ENCODE measurements at regions not wholly inside any gene's neighbourhood (a gene's known extent, or its start where the extent isn't known, plus 50 kb on each side); places are given as distances from the start of the nearest gene placed in this dataset.

- Mint-ChIP-seq H3K4me3 (no peak overlapping the region), H3K27ac (no peak overlapping the region), H3K9me3 (peaks cover 3% of the 10 kb centered on the region), H3K4me1 (no peaks in the 10 kb centered on the region), H3K27me3 (no peaks in the 10 kb centered on the region), H3K36me3 (no peaks in the 10 kb centered on the region)
- ATAC-seq = no peak
These were observed 187.5 kb upstream of the ANKRD50 start for GRCh38 chr4:124899997-124900396.

GRCh38 chr4:124890522-124890921, 178.0 kb upstream of the ANKRD50 start:
- no peak overlapping the region for H3K4me3 Mint-ChIP-seq
- no peaks in the 10 kb centered on the region for H3K27me3 Mint-ChIP-seq
- no peaks in the 10 kb centered on the region for H3K4me1 Mint-ChIP-seq
- H3K36me3 Mint-ChIP-seq = no peaks in the 10 kb centered on the region
- peaks cover 5% of the 10 kb centered on the region for H3K9me3 Mint-ChIP-seq
- ATAC-seq = no peak
- no peak overlapping the region for H3K27ac Mint-ChIP-seq

GRCh38 chr4:124887739-124888138, 175.2 kb upstream of the ANKRD50 start:
- Mint-ChIP-seq H3K36me3 (no peaks in the 10 kb centered on the region), H3K4me3 (no peak overlapping the region), H3K9me3 (peaks cover 5% of the 10 kb centered on the region), H3K27ac (no peak overlapping the region), H3K27me3 (no peaks in the 10 kb centered on the region), H3K4me1 (no peaks in the 10 kb centered on the region)
- no peak for ATAC-seq

DNA sequence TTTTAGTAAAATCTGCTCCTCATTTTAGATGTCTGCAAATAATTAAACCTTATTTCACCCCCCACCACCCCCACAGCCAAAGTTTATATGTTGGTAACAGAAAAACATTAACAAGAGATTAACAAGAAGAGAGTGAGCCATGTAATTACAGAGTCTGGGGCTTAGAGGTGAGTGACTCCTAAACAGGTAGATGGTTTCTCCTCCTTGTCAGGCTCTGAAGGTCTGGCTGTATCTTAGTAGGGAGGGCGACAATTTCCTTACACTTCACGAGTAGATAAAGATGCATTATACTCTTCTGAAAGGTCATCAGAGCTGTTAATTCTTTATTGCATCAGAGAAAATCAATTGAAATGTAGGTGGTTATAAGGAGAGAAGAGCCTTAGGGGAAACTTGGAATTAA, 171.8 kb upstream of the ANKRD50 start:
- H3K36me3 Mint-ChIP-seq = no peaks in the 10 kb centered on the region
- H3K9me3 Mint-ChIP-seq = no peaks in the 10 kb centered on the region
- no peak overlapping the region for H3K4me3 Mint-ChIP-seq
- H3K4me1 Mint-ChIP-seq = no peaks in the 10 kb centered on the region
- no peak overlapping the region for H3K27ac Mint-ChIP-seq
- no peaks in the 10 kb centered on the region for H3K27me3 Mint-ChIP-seq
- ATAC-seq = no peak

DNA sequence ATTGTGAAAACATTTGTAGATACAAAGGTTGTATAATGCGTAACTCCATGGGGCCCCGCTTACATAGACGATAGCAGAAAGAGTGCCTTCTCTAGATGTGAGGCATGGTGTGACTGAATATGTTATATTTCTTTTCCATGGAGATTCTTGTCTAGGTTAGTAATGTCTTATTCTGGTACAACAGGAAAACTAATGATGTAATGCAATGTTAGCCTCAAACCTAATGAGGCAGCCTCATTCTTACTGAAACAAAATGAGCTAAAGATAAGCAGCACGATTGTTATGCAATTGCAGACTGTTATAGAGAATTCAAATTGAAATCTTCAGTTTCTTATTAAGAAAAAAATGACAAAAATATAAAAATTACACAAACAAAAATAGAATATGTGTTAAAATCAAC, 171.1 kb upstream of the ANKRD50 start:
- no peak for ATAC-seq
- no peaks in the 10 kb centered on the region for H3K4me1 Mint-ChIP-seq
- no peak overlapping the region for H3K4me3 Mint-ChIP-seq
- H3K27ac Mint-ChIP-seq = no peak overlapping the region
- H3K27me3 Mint-ChIP-seq = no peaks in the 10 kb centered on the region
- no peaks in the 10 kb centered on the region for H3K9me3 Mint-ChIP-seq
- H3K36me3 Mint-ChIP-seq = no peaks in the 10 kb centered on the region

DNA sequence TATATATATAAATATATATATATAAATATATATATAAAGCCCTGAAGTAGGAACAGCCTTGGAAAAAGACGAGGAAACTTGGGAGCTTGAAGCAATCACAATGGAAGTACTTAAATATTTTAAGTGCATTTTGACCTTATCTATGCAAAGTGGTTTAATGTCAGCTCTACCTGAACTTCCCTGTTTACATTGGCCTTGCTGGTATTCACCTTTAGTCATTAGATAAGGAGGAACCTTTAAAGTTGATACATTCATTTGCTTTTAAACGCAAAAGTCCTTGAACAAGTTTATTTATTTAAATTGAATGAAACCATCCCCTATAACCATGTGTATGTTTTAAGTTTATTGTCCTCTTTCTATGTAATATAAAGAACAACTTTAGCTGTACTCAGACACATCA, 166.7 kb upstream of the ANKRD50 start:
- no peak overlapping the region for H3K4me3 Mint-ChIP-seq
- no peak for ATAC-seq
- no peaks in the 10 kb centered on the region for H3K27me3 Mint-ChIP-seq
- peaks cover 11% of the 10 kb centered on the region for H3K9me3 Mint-ChIP-seq
- H3K4me1 Mint-ChIP-seq = no peaks in the 10 kb centered on the region
- no peaks in the 10 kb centered on the region for H3K36me3 Mint-ChIP-seq
- no peak overlapping the region for H3K27ac Mint-ChIP-seq

DNA sequence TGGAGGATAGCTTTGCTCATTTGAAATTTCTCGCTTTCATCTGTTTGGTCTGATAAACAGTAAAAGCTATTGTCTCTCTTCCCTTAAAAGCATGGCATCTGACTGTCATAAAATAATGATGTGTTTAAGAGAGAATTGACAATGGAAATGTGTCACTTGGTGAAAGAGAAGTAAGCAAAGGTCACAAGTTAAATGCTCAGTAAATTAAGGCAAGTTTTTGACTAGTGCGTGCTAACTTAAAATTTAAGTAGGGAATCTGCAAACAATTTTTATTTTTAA, 161.6 kb upstream of the ANKRD50 start:
- Mint-ChIP-seq H3K9me3 (peaks cover 11% of the 10 kb centered on the region), H3K27me3 (no peaks in the 10 kb centered on the region), H3K36me3 (no peaks in the 10 kb centered on the region), H3K4me1 (no peaks in the 10 kb centered on the region), H3K4me3 (no peak overlapping the region), H3K27ac (no peak overlapping the region)
- no peak for ATAC-seq

DNA sequence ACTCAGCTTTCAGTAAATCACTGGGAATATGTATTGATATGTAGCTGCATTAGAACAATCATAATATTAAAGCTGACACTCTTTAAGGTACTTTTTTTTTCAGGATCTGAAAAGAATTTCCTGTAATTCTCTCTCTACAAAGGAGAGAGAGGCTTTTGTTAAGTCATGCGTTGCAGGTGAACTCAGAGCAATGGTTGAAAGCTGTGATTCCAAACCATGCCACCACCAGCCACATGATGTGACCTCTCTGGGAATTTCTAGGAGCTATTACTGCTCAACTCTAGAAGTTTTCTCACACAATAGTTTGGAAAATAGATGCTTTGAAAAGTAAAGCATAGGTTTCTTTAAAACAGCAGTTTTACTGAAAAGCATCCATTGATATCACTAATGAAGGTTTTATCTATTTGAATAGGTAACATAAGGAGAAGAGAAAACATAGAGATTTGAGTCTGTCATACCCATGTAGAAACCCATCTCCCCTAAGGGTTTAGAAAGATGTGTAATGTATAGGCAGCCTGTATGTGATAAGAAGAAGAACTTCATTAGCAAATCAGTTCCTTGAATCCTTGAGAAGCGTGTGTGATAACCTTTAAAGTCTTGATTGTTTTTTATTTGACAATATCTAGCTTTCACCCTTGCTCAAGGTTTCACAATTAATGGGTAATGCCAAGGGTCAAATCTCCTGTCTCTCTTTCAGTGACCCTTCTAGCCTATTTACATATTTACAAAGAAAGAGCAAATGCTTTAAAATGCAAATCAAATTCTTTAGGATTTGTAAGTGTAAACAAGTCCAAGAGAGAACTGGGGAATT, 161.0 kb upstream of the ANKRD50 start:
- Mint-ChIP-seq H3K27me3 (no peaks in the 10 kb centered on the region), H3K4me3 (no peak overlapping the region), H3K27ac (no peak overlapping the region), H3K4me1 (no peaks in the 10 kb centered on the region), H3K36me3 (no peaks in the 10 kb centered on the region), H3K9me3 (peaks cover 11% of the 10 kb centered on the region)
- ATAC-seq = no peak

- no peak for ATAC-seq
- Mint-ChIP-seq H3K4me1 (no peaks in the 10 kb centered on the region), H3K27me3 (no peaks in the 10 kb centered on the region), H3K36me3 (no peaks in the 10 kb centered on the region), H3K27ac (no peak overlapping the region), H3K4me3 (no peak overlapping the region), H3K9me3 (peaks cover 11% of the 10 kb centered on the region)
These were observed 160.1 kb upstream of the ANKRD50 start for GRCh38 chr4:124872659-124873058.

- Mint-ChIP-seq H3K36me3 (no peaks in the 10 kb centered on the region), H3K27ac (no peak overlapping the region), H3K9me3 (no peaks in the 10 kb centered on the region), H3K4me1 (no peaks in the 10 kb centered on the region), H3K4me3 (no peak overlapping the region), H3K27me3 (no peaks in the 10 kb centered on the region)
- ATAC-seq = no peak
These were observed 157.5 kb upstream of the ANKRD50 start for GRCh38 chr4:124869961-124870495.

DNA sequence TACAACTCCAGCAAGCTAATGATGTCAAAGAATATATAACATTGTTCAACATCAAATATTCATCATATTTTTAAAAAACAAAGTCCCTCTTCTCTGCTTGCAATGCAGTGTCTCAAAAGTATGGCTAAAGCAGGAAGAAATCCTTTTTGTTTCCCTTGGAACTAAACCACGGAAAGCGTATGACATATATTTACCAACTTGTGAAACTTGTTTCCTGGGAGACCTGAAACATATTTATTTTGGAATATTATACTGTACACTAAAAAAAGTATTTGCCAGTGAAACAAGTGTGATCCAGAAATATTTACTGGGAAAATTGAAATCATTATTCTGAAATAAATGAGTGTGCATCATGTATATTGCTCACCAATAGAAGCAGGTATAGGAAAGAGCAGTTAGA, 156.0 kb upstream of the ANKRD50 start:
- H3K27ac Mint-ChIP-seq = no peak overlapping the region
- H3K27me3 Mint-ChIP-seq = no peaks in the 10 kb centered on the region
- H3K9me3 Mint-ChIP-seq = peaks cover 5% of the 10 kb centered on the region

GRCh38 chr4:124867536-124867935, 155.0 kb upstream of the ANKRD50 start:
- Mint-ChIP-seq H3K36me3 (no peaks in the 10 kb centered on the region), H3K9me3 (peaks cover 5% of the 10 kb centered on the region), H3K27me3 (no peaks in the 10 kb centered on the region), H3K27ac (no peak overlapping the region), H3K4me3 (no peak overlapping the region), H3K4me1 (no peaks in the 10 kb centered on the region)
- no peak for ATAC-seq

More for the DNA sequence above, 156.0 kb upstream of the ANKRD50 start:
- ATAC-seq = no peak
- no peak overlapping the region for H3K4me3 Mint-ChIP-seq
- no peaks in the 10 kb centered on the region for H3K4me1 Mint-ChIP-seq
- no peaks in the 10 kb centered on the region for H3K36me3 Mint-ChIP-seq

DNA sequence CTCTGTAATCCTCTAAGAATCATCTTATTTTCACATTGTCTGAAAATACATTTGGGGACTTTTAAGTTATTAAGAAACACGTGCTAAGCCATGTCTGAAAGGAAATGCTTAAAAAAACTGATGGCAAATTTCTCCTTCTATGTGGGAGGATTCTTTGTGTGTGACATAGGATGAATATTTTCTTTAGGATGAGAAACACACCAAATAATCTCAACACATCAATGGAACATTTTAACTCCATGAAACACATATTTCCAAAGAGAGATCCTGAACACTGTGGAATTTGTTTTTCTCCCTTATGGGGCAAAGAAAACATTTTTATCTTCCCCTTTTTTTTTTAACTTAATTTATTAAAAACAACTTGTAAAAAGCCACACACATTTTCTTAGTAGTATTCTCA, 153.8 kb upstream of the ANKRD50 start:
- H3K4me1 Mint-ChIP-seq = no peaks in the 10 kb centered on the region
- H3K4me3 Mint-ChIP-seq = no peak overlapping the region
- H3K27ac Mint-ChIP-seq = no peak overlapping the region
- H3K9me3 Mint-ChIP-seq = peaks cover 5% of the 10 kb centered on the region
- no peaks in the 10 kb centered on the region for H3K27me3 Mint-ChIP-seq
- no peaks in the 10 kb centered on the region for H3K36me3 Mint-ChIP-seq
- no peak for ATAC-seq

DNA sequence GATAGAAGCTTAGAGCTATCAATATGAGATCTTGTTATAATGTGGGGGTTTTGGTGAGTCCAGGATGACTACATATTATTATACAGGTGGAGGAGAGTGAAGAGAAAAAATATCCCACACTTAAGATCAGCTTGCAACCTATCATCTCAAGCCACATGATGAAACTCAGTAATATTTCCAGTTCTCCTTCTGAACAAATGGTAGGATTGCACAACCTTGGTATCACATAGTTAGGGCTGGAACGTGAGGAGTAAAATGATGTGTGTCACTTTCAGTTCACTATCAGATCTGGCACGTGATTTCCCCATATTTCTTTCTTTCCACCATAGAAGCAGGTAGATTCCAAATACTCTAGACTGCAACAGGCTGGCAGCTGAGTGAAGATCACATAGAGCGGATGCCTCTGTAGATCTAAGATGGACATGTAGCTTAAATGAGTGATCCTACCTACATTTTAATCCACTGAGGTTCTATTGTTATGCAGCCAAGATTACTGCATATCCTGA, 150.6 kb upstream of the ANKRD50 start:
- Mint-ChIP-seq H3K27me3 (no peaks in the 10 kb centered on the region), H3K4me3 (no peak overlapping the region), H3K4me1 (no peaks in the 10 kb centered on the region), H3K36me3 (no peaks in the 10 kb centered on the region), H3K9me3 (peaks cover 5% of the 10 kb centered on the region), H3K27ac (no peak overlapping the region)
- no peak for ATAC-seq

- Mint-ChIP-seq H3K27ac (no peak overlapping the region), H3K36me3 (no peaks in the 10 kb centered on the region), H3K27me3 (no peaks in the 10 kb centered on the region), H3K4me3 (no peak overlapping the region), H3K4me1 (no peaks in the 10 kb centered on the region), H3K9me3 (peaks cover 5% of the 10 kb centered on the region)
- no peak for ATAC-seq
These were observed 149.7 kb upstream of the ANKRD50 start for GRCh38 chr4:124862261-124862660.

- H3K4me1 Mint-ChIP-seq = no peaks in the 10 kb centered on the region
- H3K9me3 Mint-ChIP-seq = peaks cover 5% of the 10 kb centered on the region
- H3K4me3 Mint-ChIP-seq = no peak overlapping the region
- H3K27me3 Mint-ChIP-seq = no peaks in the 10 kb centered on the region
- no peak for ATAC-seq
- H3K36me3 Mint-ChIP-seq = no peaks in the 10 kb centered on the region
- no peak overlapping the region for H3K27ac Mint-ChIP-seq
These were observed 149.2 kb upstream of the ANKRD50 start for GRCh38 chr4:124861761-124862160.
